Astrocyte (in vitro differentiated cells and primary cell): ENCODE measurements at regions not wholly inside any gene's neighbourhood (a gene's known extent, or its start where the extent isn't known, plus 50 kb on each side); places are given as distances from the start of the nearest gene placed in this dataset.

Source experiments
- DNase-seq: peaks from one replicate; pipeline ENCODE4 v3.0.0-alpha.2; 2010; ENCODE audit warnings: low read depth
- FAIRE-seq: peaks from 2 replicates; lab custom pipeline; 2011; peaks lifted over from hg19 to GRCh38; lab: Jason Lieb, UNC
- H2AFZ ChIP-seq: 2 replicates; pipeline ENCODE4 v1.6.0; 2012; ENCODE audit warnings: low read depth, low read length, inconsistent platforms
- H3K27ac ChIP-seq: 2 replicates; pipeline ENCODE4 v1.5.1; 2011; ENCODE audit warnings: low read depth, low read length, inconsistent platforms
- H3K27me3 ChIP-seq: 2 replicates; pipeline ENCODE4 v1.6.0; 2011; ENCODE audit warnings: low read length, inconsistent platforms; ENCODE audit not compliant: insufficient read depth
- H3K36me3 ChIP-seq: 2 replicates; pipeline ENCODE4 v1.5.1; 2011; ENCODE audit warnings: low read length, inconsistent platforms; ENCODE audit not compliant: insufficient read depth
- H3K4me1 ChIP-seq: 2 replicates; pipeline ENCODE4 v1.5.1; 2011; ENCODE audit warnings: low read length, inconsistent platforms; ENCODE audit not compliant: insufficient read depth
- H3K4me2 ChIP-seq: 2 replicates; pipeline ENCODE4 v1.6.0; 2012; ENCODE audit warnings: low read length, inconsistent platforms
- H3K4me3 ChIP-seq: 2 replicates; pipeline ENCODE4 v1.5.1; 2011; ENCODE audit warnings: low read depth, mild to moderate bottlenecking, low read length, inconsistent platforms; ENCODE audit not compliant: insufficient read depth
- H3K79me2 ChIP-seq: 2 replicates; pipeline ENCODE4 v1.6.0; 2012; ENCODE audit warnings: mild to moderate bottlenecking, low read length, inconsistent platforms; ENCODE audit not compliant: insufficient read depth
- H3K9ac ChIP-seq: 2 replicates; pipeline ENCODE4 v1.6.0; 2012; ENCODE audit warnings: mild to moderate bottlenecking, low read length, inconsistent platforms
- H3K9me3 ChIP-seq: 2 replicates; pipeline ENCODE4 v1.5.1; 2012; ENCODE audit warnings: low read depth, mild to moderate bottlenecking, low read length, inconsistent platforms; ENCODE audit not compliant: insufficient read depth
- H4K20me1 ChIP-seq: 2 replicates; pipeline ENCODE4 v1.6.0; 2012; ENCODE audit warnings: low read length, inconsistent platforms; ENCODE audit not compliant: insufficient read depth
- H3K27ac Mint-ChIP-seq: one replicate; pipeline ENCODE4 v1.8.0; 2021; ENCODE audit warnings: mild to moderate bottlenecking, mixed read lengths; ENCODE audit not compliant: unreplicated experiment
- H3K27me3 Mint-ChIP-seq: one replicate; pipeline ENCODE4 v1.8.0; 2021; ENCODE audit warnings: low read depth, mixed read lengths; ENCODE audit not compliant: unreplicated experiment
- H3K36me3 Mint-ChIP-seq: one replicate; pipeline ENCODE4 v1.8.0; 2021; ENCODE audit warnings: low read depth, mixed read lengths; ENCODE audit not compliant: unreplicated experiment
- H3K4me1 Mint-ChIP-seq: one replicate; pipeline ENCODE4 v1.8.0; 2021; ENCODE audit warnings: low read depth, mixed read lengths; ENCODE audit not compliant: unreplicated experiment
- H3K4me3 Mint-ChIP-seq: one replicate; pipeline ENCODE4 v1.8.0; 2021; ENCODE audit warnings: mild to moderate bottlenecking, moderate library complexity, mixed read lengths; ENCODE audit not compliant: unreplicated experiment
- H3K9me3 Mint-ChIP-seq: one replicate; pipeline ENCODE4 v1.8.0; 2021; ENCODE audit warnings: mild to moderate bottlenecking, mixed read lengths; ENCODE audit not compliant: unreplicated experiment
- EZH2 ChIP-seq: IDR thresholded peaks from 2 replicates; pipeline ENCODE4 v1.6.1; 2012; ENCODE audit warnings: mild to moderate bottlenecking, low read length, inconsistent platforms; ENCODE audit not compliant: insufficient read depth
- TF ChIP-seq, protein P1 (sequence below): IDR thresholded peaks from 2 replicates; pipeline ENCODE4 v1.5.1; 2011; ENCODE audit warnings: low read depth, mild to moderate bottlenecking, inconsistent platforms, low read length, moderate library complexity; ENCODE audit not compliant: insufficient read depth

DNA sequence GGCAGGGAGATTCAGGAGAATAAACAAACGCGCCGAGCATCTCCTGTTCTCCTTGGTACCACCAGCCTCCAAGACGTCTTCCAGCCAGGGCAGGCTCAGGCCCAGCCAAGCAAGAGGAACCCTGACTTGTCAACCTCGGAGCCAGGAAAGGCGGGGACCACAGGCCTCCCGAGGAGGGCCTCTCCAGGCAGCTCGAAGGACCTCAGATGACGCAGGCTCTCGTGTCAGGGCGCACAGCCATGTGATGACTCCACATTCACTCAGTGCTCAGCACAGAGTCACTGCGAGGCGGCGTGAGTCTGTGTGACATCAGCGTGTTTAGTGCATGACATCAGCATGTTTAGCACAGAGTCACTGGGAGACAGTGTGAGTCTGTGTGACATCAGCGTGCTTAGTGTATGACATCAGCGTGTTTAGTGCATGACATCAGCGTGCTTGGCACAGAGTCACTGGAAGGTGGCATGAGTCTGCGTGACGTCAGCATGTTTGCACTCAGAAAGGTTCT, 241.4 kb downstream of the BRD1 start:
- TF ChIP-seq EZH2, result no peak
- TF ChIP-seq, protein P1, sequence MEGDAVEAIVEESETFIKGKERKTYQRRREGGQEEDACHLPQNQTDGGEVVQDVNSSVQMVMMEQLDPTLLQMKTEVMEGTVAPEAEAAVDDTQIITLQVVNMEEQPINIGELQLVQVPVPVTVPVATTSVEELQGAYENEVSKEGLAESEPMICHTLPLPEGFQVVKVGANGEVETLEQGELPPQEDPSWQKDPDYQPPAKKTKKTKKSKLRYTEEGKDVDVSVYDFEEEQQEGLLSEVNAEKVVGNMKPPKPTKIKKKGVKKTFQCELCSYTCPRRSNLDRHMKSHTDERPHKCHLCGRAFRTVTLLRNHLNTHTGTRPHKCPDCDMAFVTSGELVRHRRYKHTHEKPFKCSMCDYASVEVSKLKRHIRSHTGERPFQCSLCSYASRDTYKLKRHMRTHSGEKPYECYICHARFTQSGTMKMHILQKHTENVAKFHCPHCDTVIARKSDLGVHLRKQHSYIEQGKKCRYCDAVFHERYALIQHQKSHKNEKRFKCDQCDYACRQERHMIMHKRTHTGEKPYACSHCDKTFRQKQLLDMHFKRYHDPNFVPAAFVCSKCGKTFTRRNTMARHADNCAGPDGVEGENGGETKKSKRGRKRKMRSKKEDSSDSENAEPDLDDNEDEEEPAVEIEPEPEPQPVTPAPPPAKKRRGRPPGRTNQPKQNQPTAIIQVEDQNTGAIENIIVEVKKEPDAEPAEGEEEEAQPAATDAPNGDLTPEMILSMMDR, result no peak
- no peaks in the 10 kb centered on the region for H3K36me3 Mint-ChIP-seq
- peaks cover 54% of the 10 kb centered on the region for H3K27me3 Mint-ChIP-seq
- H3K36me3 ChIP-seq, result no peaks in the 10 kb centered on the region
- no peak overlapping the region for H3K4me3 Mint-ChIP-seq
- no peak overlapping the region for H3K9ac ChIP-seq
- no peak overlapping the region for H3K4me3 ChIP-seq
- H3K27ac ChIP-seq, result no peak overlapping the region
- no peak overlapping the region for H3K27ac Mint-ChIP-seq
- H3K4me1 ChIP-seq, result no peaks in the 10 kb centered on the region
- no peaks in the 10 kb centered on the region for H3K79me2 ChIP-seq
- H2AFZ ChIP-seq, result no peak overlapping the region
- no peaks in the 10 kb centered on the region for H3K27me3 ChIP-seq
- peaks cover 4% of the 10 kb centered on the region for H3K9me3 Mint-ChIP-seq
- peaks cover 3% of the 10 kb centered on the region for H3K9me3 ChIP-seq
- no peak overlapping the region for H3K4me2 ChIP-seq
- no peaks in the 10 kb centered on the region for H3K4me1 Mint-ChIP-seq
- no peaks in the 10 kb centered on the region for H4K20me1 ChIP-seq
- FAIRE-seq (no peak), DNase-seq (no peak)

DNA sequence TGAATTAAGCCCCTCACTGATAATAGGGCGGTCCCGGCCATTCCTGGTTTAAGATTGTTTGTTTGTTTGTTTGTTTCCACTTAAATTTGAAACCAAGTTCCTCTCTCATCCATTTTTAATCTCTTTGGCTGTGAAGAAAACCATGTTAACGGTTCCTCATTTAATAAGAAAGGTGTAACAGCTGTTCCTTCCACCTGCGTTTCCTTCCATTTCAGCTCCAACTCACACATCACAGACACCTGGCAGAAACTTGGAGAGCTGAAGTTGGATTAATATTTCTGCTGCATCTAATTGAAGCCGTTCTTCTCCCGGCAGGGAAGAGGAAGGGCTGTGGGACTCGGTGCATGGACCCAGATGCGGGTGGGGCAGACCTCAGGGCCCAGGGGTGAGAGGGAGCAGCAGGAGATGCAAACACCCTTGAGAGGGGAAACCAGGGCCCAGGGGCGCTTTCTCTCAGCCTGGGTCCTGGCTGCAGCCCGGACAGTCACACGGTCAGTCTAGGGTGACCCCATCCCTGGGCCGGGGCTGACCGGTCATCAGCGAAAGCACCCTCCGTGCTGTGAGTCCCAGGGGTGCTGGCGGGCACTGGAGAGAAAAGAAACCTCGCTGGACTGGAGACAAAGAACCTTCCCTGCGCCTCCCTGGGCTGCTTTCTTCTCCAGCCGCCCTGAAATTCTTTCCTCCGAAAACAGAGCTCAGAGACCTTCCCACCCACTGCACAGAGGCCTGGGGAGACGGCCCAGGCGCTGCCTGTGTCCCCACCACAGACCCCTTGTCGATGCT, 242.0 kb downstream of the BRD1 start:
- peaks cover 54% of the 10 kb centered on the region for H3K27me3 Mint-ChIP-seq
- H3K27ac Mint-ChIP-seq, result no peak overlapping the region
- Histone ChIP-seq H3K4me2 (no peak overlapping the region), H3K9me3 (peaks cover 7% of the 10 kb centered on the region), H3K27ac (no peak overlapping the region), H4K20me1 (no peaks in the 10 kb centered on the region), H3K4me3 (no peak overlapping the region), H3K36me3 (no peaks in the 10 kb centered on the region), H3K27me3 (no peaks in the 10 kb centered on the region), H2AFZ (no peak overlapping the region), H3K4me1 (no peaks in the 10 kb centered on the region), H3K79me2 (no peaks in the 10 kb centered on the region), H3K9ac (no peak overlapping the region)
- no peaks in the 10 kb centered on the region for H3K4me1 Mint-ChIP-seq
- peaks cover 4% of the 10 kb centered on the region for H3K9me3 Mint-ChIP-seq
- DNase-seq (no peak), FAIRE-seq (no peak)
- no peaks in the 10 kb centered on the region for H3K36me3 Mint-ChIP-seq
- TF ChIP-seq, protein P1, result no peak
- TF ChIP-seq EZH2, result no peak
- H3K4me3 Mint-ChIP-seq, result no peak overlapping the region

DNA sequence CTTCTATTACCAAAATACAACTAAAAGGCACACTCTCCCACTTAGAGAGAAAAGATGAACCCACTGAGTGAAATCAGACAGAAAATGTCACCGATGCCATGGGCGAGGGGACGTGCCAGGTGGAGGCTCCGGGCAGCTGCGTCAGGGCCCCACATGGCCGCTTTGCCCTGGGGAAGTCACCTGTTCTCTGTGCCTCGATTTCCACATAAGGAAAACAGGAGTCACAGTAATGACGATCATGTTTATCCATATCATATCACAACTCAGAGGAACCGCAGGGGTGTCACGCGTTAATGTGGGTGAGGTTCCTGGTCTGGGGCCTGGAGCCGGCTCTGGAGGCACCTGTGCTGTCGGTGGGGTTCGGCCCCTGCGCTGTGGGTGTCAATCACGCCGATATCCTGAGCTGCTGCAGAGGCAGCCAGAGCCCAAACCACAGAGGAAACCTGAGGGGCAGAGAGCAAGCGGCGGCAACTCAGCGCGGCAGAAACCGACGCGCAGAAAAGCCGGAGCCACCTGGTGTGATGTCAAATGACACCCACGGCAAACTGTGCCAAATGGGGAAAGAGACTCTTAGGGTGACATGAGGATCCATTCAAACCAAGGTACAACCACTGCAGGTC, 243.7 kb downstream of the BRD1 start:
- H3K79me2 ChIP-seq, result no peaks in the 10 kb centered on the region
- FAIRE-seq (no peak), DNase-seq (no peak)
- no peak overlapping the region for H3K27ac ChIP-seq
- H3K4me1 ChIP-seq, result no peaks in the 10 kb centered on the region
- peaks cover 44% of the 10 kb centered on the region for H3K27me3 Mint-ChIP-seq
- no peaks in the 10 kb centered on the region for H4K20me1 ChIP-seq
- no peak overlapping the region for H3K4me3 Mint-ChIP-seq
- no peak overlapping the region for H3K4me2 ChIP-seq
- H3K9me3 ChIP-seq, result peaks cover 13% of the 10 kb centered on the region
- H3K27me3 ChIP-seq, result no peaks in the 10 kb centered on the region
- no peaks in the 10 kb centered on the region for H3K4me1 Mint-ChIP-seq
- H3K9me3 Mint-ChIP-seq, result peaks cover 4% of the 10 kb centered on the region
- no peak overlapping the region for H2AFZ ChIP-seq
- no peaks in the 10 kb centered on the region for H3K36me3 Mint-ChIP-seq
- no peak overlapping the region for H3K27ac Mint-ChIP-seq
- TF ChIP-seq, protein P1, result no peak
- no peak for TF ChIP-seq EZH2
- H3K36me3 ChIP-seq, result no peaks in the 10 kb centered on the region
- no peak overlapping the region for H3K4me3 ChIP-seq
- H3K9ac ChIP-seq, result no peak overlapping the region
